Cardiac muscle cell (in vitro differentiated cells and primary cell): ENCODE measurements at regions not wholly inside any gene's neighbourhood (a gene's known extent, or its start where the extent isn't known, plus 50 kb on each side); places are given as distances from the start of the nearest gene placed in this dataset.

Experiments used
- DNase-seq, 2 donors: peaks; one replicate each; pipeline versions ENCODE4 v3.0.0 to v3.0.0-alpha.2; 2010 to 2017; ENCODE audit warnings: low read depth in 1 of 2, low spot score in 1 of 2
- H3K27ac ChIP-seq: fragments of 200-600 bp; sonication (generic); 2 replicates; pipeline ENCODE4 v1.5.1; 2016
- H3K27me3 ChIP-seq: fragments of 200-600 bp; sonication (generic); 2 replicates; pipeline ENCODE4 v1.6.0; 2016; ENCODE audit warnings: control low read depth
- H3K36me3 ChIP-seq: fragments of 200-600 bp; sonication (generic); 2 replicates; pipeline ENCODE4 v1.5.1; 2016; ENCODE audit warnings: control low read depth
- H3K4me1 ChIP-seq: fragments of 200-600 bp; sonication (generic); 2 replicates; pipeline ENCODE4 v1.8.1; 2017; ENCODE audit warnings: low read depth, mild to moderate bottlenecking, mixed run types
- H3K4me3 ChIP-seq: fragments of 200-600 bp; sonication (generic); 2 replicates; pipeline ENCODE4 v1.5.1; 2016; ENCODE audit warnings: mild to moderate bottlenecking
- H3K9me3 ChIP-seq: fragments of 200-600 bp; sonication (generic); 2 replicates; pipeline ENCODE4 v1.5.1; 2017; ENCODE audit warnings: low read depth, mild to moderate bottlenecking, control low read depth
- TF ChIP-seq, protein P1 (sequence below): IDR thresholded peaks from 2 replicates; pipeline ENCODE4 v1.5.1; 2012; ENCODE audit warnings: low read depth, mild to moderate bottlenecking, low read length

DNA sequence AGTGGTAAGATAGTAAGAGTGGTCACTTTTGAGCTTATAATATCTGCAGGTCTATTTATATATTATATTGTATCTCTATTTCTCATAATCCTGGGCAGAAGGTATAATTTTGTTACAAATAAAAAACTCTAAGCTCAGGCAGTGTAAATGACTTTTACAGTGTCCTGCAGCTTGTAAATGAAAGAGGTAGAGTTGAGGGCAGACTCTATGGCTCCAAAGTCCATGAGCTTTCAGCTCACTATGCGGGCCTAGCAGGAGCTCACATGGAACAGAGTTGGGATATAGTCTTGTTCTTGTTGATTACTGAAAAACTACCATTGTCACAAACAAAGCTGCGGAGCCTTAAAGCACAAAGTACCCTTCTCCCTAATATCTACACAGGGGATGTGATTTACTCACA, 361.4 kb downstream of the LNPK start:
- Histone ChIP-seq H3K4me1 (peaks cover 8% of the 10 kb centered on the region), H3K4me3 (no peak overlapping the region), H3K27me3 (no peaks in the 10 kb centered on the region), H3K27ac (no peak overlapping the region), H3K36me3 (no peaks in the 10 kb centered on the region), H3K9me3 (no peaks in the 10 kb centered on the region)
- DNase-seq = no peak
- TF ChIP-seq, protein P1, sequence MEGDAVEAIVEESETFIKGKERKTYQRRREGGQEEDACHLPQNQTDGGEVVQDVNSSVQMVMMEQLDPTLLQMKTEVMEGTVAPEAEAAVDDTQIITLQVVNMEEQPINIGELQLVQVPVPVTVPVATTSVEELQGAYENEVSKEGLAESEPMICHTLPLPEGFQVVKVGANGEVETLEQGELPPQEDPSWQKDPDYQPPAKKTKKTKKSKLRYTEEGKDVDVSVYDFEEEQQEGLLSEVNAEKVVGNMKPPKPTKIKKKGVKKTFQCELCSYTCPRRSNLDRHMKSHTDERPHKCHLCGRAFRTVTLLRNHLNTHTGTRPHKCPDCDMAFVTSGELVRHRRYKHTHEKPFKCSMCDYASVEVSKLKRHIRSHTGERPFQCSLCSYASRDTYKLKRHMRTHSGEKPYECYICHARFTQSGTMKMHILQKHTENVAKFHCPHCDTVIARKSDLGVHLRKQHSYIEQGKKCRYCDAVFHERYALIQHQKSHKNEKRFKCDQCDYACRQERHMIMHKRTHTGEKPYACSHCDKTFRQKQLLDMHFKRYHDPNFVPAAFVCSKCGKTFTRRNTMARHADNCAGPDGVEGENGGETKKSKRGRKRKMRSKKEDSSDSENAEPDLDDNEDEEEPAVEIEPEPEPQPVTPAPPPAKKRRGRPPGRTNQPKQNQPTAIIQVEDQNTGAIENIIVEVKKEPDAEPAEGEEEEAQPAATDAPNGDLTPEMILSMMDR = no peak

DNA sequence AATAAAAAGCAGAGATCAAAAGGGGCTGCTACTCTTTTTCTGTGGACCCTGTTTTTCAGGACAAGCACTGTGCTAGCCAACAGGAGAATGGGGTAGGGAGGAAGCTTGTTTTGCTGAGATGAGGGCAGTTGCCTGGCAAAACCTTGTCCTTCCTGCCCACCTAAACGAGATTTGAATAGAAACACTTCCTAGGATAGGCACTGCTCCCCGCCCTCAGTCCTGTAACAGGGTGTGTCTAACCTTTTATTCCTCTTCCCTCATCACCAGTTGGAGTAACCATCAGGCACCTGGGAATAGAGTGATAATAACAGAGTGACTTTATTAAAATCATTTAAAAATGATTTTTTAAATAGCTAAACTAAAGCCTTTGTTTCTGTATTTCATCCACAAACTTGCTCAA, 368.8 kb downstream of the LNPK start:
- no peaks in the 10 kb centered on the region for H3K36me3 ChIP-seq
- DNase-seq = no peak
- peaks cover 3% of the 10 kb centered on the region for H3K27me3 ChIP-seq
- TF ChIP-seq, protein P1 = no peak
- H3K4me1 ChIP-seq = peaks cover 7% of the 10 kb centered on the region
- no peak overlapping the region for H3K27ac ChIP-seq
- H3K4me3 ChIP-seq = no peak overlapping the region
- no peaks in the 10 kb centered on the region for H3K9me3 ChIP-seq

DNA sequence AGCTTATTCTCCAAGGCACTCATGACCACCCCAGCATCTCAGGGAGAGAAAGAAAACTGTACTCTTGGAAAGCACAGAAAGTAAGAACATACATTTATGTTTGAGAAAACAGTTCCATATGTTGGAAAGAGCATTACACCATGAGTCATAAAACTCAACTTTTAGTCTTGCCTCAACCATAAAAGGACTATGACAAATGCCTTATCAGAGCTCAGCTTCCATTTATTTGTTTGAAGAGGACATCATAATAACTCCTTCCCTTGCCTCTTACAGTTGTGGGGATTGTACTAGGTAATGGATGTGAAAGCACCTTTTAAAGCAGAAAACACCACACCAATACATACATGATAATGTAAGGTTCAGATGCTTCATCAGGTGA, 370.8 kb downstream of the LNPK start:
- H3K36me3 ChIP-seq = no peaks in the 10 kb centered on the region
- H3K27ac ChIP-seq = no peak overlapping the region
- no peaks in the 10 kb centered on the region for H3K4me1 ChIP-seq
- TF ChIP-seq, protein P1 = no peak
- no peaks in the 10 kb centered on the region for H3K9me3 ChIP-seq
- no peak overlapping the region for H3K4me3 ChIP-seq
- H3K27me3 ChIP-seq = peaks cover 3% of the 10 kb centered on the region
- DNase-seq = no peak

DNA sequence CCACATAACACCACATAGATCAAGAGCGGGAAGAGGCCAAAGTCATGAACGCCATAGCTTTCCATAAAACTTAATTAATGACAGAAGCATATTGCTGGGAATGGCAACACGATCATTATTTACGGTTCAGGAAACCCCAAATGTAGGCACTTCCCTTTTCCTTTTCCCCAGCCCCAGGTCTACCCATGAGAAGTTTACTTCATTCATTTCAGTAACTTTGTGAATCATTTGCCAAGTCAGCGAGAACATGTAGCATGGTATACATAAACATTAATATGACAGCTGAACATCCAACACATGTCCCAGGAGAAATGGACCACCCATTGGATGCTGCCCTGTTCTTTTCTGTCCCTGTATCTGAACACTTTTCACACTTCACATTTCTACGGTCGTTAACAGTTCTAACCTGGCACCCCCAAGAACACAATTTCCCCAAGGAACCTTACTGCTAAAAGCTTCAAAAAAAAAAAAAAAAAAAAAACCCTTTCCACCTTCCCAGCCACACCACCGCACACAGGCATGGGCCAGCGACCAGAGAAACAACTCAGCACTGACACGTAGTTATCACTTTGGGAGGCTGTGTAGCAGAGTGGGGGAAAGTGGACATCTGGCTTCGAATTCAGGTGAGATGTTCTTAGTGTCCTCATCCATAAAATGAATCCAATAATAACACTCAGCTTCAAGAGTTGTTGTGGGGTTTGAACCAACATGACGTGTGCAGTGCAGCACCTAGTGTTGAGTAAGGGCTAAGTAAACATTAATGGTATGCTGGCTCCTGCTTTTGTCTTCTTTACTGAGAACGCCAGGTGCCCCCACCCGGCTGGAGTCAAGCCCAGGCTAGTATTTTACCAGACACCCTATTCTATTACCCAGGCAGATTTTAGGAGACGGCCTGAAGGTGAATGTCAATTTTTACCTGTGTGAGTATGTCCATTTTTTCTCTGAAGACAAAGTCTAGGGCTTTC, 371.5 kb downstream of the LNPK start:
- TF ChIP-seq, protein P1 = no peak
- no peaks in the 10 kb centered on the region for H3K9me3 ChIP-seq
- H3K4me1 ChIP-seq = no peaks in the 10 kb centered on the region
- H3K27me3 ChIP-seq = peaks cover 3% of the 10 kb centered on the region
- no peaks in the 10 kb centered on the region for H3K36me3 ChIP-seq
- H3K27ac ChIP-seq = no peak overlapping the region
- H3K4me3 ChIP-seq = no peak overlapping the region
- DNase-seq = no peak

DNA sequence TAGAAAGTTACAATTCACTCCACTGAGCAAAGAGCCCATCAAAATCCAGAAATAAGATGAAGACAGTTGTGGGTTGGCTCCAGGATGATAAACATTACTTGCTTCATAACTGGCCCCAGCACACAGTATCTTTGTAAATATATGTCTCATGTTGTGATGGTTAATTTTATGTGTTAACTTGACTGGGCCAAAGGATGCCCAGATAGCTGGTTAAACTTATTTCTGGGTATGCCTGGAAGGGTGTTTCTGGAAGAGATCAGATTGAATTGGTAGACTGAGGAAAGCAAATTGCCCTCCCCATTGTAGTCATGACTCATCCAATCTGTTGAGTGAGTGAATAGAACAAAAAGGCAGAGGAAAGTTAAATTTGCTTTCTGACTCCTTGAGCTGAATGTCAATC, 373.8 kb downstream of the LNPK start:
- TF ChIP-seq, protein P1 = no peak
- Histone ChIP-seq H3K9me3 (no peaks in the 10 kb centered on the region), H3K27ac (no peak overlapping the region), H3K36me3 (no peaks in the 10 kb centered on the region), H3K4me3 (no peak overlapping the region), H3K27me3 (no peaks in the 10 kb centered on the region), H3K4me1 (no peaks in the 10 kb centered on the region)
- DNase-seq = no peak
